Mammary epithelial cell (primary cell): ENCODE measurements at regions not wholly inside any gene's neighbourhood (a gene's known extent, or its start where the extent isn't known, plus 50 kb on each side); places are given as distances from the start of the nearest gene placed in this dataset.

Source experiments
- CTCF ChIP-seq, 2 donors: IDR thresholded peaks in 1 of 2; conservative IDR thresholded peaks in 1 of 2; 2 replicates each; pipeline ENCODE4 v1.5.1; 2011 to 2012; ENCODE audit warnings: inconsistent platforms in 2 of 2, low read length in 2 of 2, mild to moderate bottlenecking in 2 of 2, control low read depth in 1 of 2, low read depth in 1 of 2; ENCODE audit not compliant: insufficient read depth in 1 of 2; ENCODE audit errors: extremely low read depth in 1 of 2
- EZH2 ChIP-seq: IDR thresholded peaks from 2 replicates; pipeline ENCODE4 v1.6.1; 2012; ENCODE audit warnings: low read length, inconsistent platforms, borderline replicate concordance

DNA sequence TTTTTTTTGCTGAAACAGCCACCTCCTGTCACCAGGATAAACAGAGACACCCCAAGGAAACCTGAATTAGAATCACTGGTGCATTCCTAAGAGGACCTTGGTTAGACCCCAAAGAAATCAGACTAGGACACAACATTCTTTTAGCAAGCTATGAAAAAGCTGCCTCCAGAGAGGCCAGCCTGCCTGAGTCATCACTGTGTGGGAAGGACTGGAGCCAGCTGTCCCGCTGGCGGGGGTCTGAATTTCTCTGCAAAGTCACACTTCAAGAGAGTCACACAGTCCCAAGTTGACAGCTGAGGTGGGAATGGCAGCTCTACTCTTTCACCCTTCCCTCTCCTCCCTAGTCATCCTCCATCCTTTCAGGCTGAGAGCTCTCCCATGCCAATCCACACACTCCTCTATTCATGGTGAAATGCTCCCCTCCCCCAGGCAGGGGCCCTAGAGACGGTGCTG is 405.0 kb upstream of the POU3F1 start:
- no peak for TF ChIP-seq EZH2
- TF ChIP-seq CTCF (conservative IDR thresholded peaks at IDR 0.05 in 1 of 2, IDR thresholded peaks at IDR 0.05 in 1 of 2; ENCODE audit: extremely low read depth in 1 of 2, insufficient read depth in 1 of 2, low read depth in 1 of 2, low read length in 2 of 2) = no peak
